HG03103 (cell line): ENCODE measurements at regions not wholly inside any gene's neighbourhood (a gene's known extent, or its start where the extent isn't known, plus 50 kb on each side); places are given as distances from the start of the nearest gene placed in this dataset.

Experiments used
- ATAC-seq: cut with Tn5 transposase; IDR thresholded peaks from one replicate; pipeline ENCODE4 v1.9.1; 2021; ENCODE audit warnings: low read depth; ENCODE audit not compliant: unreplicated experiment

DNA sequence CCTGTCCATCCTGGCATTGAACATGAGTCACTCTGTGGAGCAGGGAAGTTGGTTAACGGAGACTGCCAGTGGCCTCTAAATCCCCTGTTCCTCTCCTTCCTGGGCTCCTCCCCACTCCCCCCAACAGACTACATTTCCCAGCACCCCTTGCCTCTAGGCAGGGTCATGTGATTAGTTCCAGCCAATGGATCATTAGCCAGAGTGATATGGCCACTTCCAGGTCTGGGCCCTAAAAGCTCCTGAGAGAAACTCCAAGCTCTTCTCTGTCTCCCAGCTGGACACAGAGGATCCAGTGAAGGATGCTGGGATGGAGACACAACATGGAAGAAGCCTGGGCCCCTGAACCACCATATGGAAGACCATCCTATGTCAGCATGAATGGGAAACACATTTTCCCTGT is 54.4 kb upstream of the RFLNA start:
- no peak for ATAC-seq

DNA sequence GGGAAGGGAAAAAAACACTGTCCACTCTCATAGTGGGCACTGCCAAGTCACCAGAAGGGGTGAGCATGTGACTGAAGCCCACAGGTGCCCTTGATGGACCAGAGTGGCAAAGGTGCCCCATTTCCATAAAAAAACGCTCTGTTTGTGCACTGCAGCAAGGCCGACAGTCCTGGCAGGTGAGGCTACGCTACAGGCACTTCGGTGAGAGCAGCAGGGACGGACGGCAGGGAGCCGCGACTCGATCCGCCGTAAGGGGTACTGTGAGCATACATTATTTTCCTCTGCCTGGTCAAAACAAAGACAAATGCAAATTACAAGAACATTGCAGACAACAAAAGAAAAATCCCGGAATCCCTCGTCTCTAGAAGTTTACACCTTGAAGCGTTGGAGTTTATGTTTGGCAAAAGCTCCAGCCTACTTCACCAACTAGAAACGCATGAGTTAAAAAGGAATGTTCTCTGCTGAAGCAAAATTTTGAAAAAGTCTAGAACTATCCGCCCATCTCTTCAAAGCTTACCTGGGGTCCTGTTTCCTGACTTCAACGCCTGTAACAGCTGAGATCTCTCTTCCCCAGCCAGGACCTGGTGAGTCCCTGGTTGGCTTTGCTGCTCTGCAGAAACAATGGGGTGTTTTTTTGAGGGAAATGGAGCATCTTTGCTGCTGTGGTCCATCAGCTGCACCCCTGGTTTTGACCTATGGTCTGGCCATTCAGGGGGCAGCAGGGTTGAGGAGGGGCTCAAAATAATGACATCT is 52.9 kb upstream of the RFLNA start:
- ATAC-seq: no peak

DNA sequence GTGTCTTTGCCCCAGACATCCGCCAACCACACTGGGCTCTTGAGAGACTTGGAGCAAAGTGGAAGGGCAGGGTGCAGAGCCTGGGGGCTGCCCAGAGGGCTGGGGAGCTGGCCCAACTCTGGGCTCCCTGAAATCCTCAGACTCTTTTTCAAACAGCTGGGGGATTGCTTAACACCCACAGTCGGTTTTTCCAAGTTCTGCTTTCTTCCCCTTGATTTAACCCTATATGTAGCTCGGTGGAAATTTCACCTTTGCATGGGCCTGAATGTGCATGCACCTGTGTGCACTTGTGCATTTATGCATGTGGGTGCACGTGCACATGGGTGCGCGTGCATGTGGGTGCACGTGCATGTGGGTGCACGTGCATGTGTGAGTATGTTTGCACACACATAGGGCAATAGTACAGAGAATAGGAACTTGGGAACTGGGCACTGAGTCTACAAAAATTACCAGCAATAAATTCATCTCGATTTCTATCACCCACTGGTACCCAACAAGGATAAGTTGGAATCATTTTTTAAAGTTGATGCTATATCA is 52.3 kb upstream of the RFLNA start:
- no peak for ATAC-seq

DNA sequence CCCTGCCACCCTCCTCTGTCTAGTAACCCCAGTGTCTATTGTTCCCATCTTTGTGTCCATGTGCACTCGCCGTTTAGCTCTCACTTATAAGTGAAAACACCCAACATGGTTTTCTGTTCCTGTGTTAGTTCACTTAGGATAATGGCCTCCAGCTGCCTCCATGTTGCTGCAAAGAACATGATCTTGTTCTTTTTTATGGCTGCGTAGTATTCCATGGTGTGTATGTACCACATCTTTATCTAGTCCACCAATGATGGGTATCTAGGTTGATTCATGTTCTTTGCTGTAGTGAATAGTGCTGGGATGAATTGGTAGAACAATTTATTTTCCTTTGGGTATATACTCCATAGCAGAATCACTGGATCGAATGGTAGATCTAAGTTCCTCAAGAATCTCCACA is 51.0 kb upstream of the RFLNA start:
- no peak for ATAC-seq
